H1 (cell line): ENCODE measurements at regions not wholly inside any gene's neighbourhood (a gene's known extent, or its start where the extent isn't known, plus 50 kb on each side); places are given as distances from the start of the nearest gene placed in this dataset.

Experiments
- CTCF ChIA-PET: fragments of 300-600 bp; sonication (Branson Sonifier 250); formaldehyde crosslinking; loops from one replicate; lab custom pipeline; 2021; ENCODE audit not compliant: partially characterized antibody; lab: Charles Lee
- POLR2A ChIA-PET: fragments of 300-600 bp; sonication (Branson Sonifier 250); formaldehyde crosslinking; loops from one replicate; lab custom pipeline; 2021; ENCODE audit warnings: inconsistent platforms; ENCODE audit not compliant: partially characterized antibody; lab: Charles Lee
- DNase-seq, 2 experiments: peaks; one replicate each; pipeline versions ENCODE4 v3.0.0 to v3.0.0-alpha.2; 2010 to 2022; ENCODE audit warnings: low spot score in 2 of 2, low read depth in 1 of 2, mixed read lengths in 1 of 2
- FAIRE-seq: peaks from 2 replicates; lab custom pipeline; 2011; peaks lifted over from hg19 to GRCh38; lab: Jason Lieb, UNC
- H2AFZ ChIP-seq: 2 replicates; pipeline ENCODE4 v1.8.1; 2012; ENCODE audit warnings: low read length, inconsistent platforms
- H2AK5ac ChIP-seq: 2 replicates; pipeline ENCODE4 v1.6.1; 2013; ENCODE audit warnings: low read depth, low read length
- H2BK120ac ChIP-seq: replicated peaks from 2 replicates; pipeline ENCODE3; 2013; ENCODE audit warnings: low read depth, low read length, inconsistent platforms
- H2BK12ac ChIP-seq: 2 replicates; pipeline ENCODE4 v1.6.1; 2013; ENCODE audit warnings: low read depth, low read length
- H2BK15ac ChIP-seq: 2 replicates; pipeline ENCODE4 v1.6.1; 2013; ENCODE audit warnings: low read length
- H2BK20ac ChIP-seq: 2 replicates; pipeline ENCODE4 v1.6.1; 2013; ENCODE audit warnings: low read length
- H2BK5ac ChIP-seq: 2 replicates; pipeline ENCODE4 v1.6.1; 2013; ENCODE audit warnings: low read depth, low read length
- H3K14ac ChIP-seq: 2 replicates; pipeline ENCODE4 v1.6.1; 2013; ENCODE audit warnings: inconsistent platforms; ENCODE audit not compliant: insufficient read length
- H3K18ac ChIP-seq: 2 replicates; pipeline ENCODE4 v1.6.1; 2013; ENCODE audit warnings: low read length; ENCODE audit errors: extremely low read depth
- H3K23ac ChIP-seq: 2 replicates; pipeline ENCODE4 v1.6.1; 2013; ENCODE audit warnings: inconsistent platforms; ENCODE audit not compliant: insufficient read length
- H3K23me2 ChIP-seq: 2 replicates; pipeline ENCODE4 v1.6.1; 2013; ENCODE audit warnings: low read depth, low read length
- H3K27ac ChIP-seq: 2 replicates; pipeline ENCODE4 v1.6.1; 2011; ENCODE audit warnings: low read depth, low read length, inconsistent platforms
- H3K27me3 ChIP-seq, 4 experiments: replicated peaks in 1 of 4; 1 replicate in 1 of 4; 2 replicates in 3 of 4; pipeline versions ENCODE4 v1.6.1 to v1.8.1; 2011 to 2013; ENCODE audit warnings: low read length in 3 of 4, mild to moderate bottlenecking in 3 of 4, inconsistent platforms in 2 of 4, mixed read lengths in 2 of 4, moderate library complexity in 1 of 4; ENCODE audit not compliant: control insufficient read depth in 3 of 4, insufficient read depth in 3 of 4; ENCODE audit errors: extremely low read depth in 1 of 4
- H3K36me3 ChIP-seq, 4 experiments: 2 replicates each; pipeline versions ENCODE4 v1.6.1 to v1.8.1; 2011 to 2013; ENCODE audit warnings: mild to moderate bottlenecking in 4 of 4, low read length in 3 of 4, moderate library complexity in 2 of 4, control low read depth in 1 of 4, inconsistent platforms in 1 of 4; ENCODE audit not compliant: insufficient read depth in 4 of 4, control insufficient read depth in 2 of 4
- H3K4ac ChIP-seq: replicated peaks from 2 replicates; pipeline ENCODE3; 2013; ENCODE audit warnings: low read length, low read depth, mixed read lengths, inconsistent platforms; ENCODE audit not compliant: insufficient read length
- H3K4me1 ChIP-seq, 4 experiments: replicated peaks in 1 of 4; 1 replicate in 1 of 4; 2 replicates in 3 of 4; pipeline versions ENCODE4 v1.6.1 to v1.8.1; 2011 to 2013; ENCODE audit warnings: low read length in 3 of 4, inconsistent platforms in 2 of 4, mixed read lengths in 1 of 4; ENCODE audit not compliant: insufficient read depth in 4 of 4, control insufficient read depth in 3 of 4
- H3K4me2 ChIP-seq, 2 experiments: 2 replicates each; pipeline versions ENCODE4 v1.6.1 to v1.8.1; 2011 to 2013; ENCODE audit warnings: low read depth in 2 of 2, low read length in 2 of 2, control low read depth in 1 of 2, inconsistent platforms in 1 of 2, mild to moderate bottlenecking in 1 of 2; ENCODE audit not compliant: insufficient read depth in 1 of 2
- H3K4me3 ChIP-seq, 4 experiments: fragments of 200-600, 300-600 bp in 1 of 4; sonication (generic), shearing (Covaris generic), sonication (Bioruptor Twin) in 1 of 4; 2 replicates each; pipeline versions ENCODE4 v1.5.1 to v1.8.1; 2011 to 2016; ENCODE audit warnings: low read length in 4 of 4, low read depth in 3 of 4, control low read depth in 2 of 4, inconsistent platforms in 2 of 4, mild to moderate bottlenecking in 2 of 4, mixed read lengths in 1 of 4, moderate library complexity in 1 of 4; ENCODE audit not compliant: insufficient read depth in 2 of 4; ENCODE audit errors: extremely low read depth in 1 of 4
- H3K56ac ChIP-seq: replicated peaks from 2 replicates; pipeline ENCODE3; 2013; ENCODE audit warnings: low read depth, mild to moderate bottlenecking, mixed read lengths, low read length, inconsistent platforms; ENCODE audit not compliant: insufficient read length
- H3K79me1 ChIP-seq: 2 replicates; pipeline ENCODE4 v1.6.1; 2013; ENCODE audit warnings: low read depth, low read length, control low read depth
- H3K79me2 ChIP-seq, 2 experiments: 2 replicates each; pipeline versions ENCODE4 v1.6.1 to v1.8.1; 2012 to 2013; ENCODE audit warnings: low read length in 2 of 2, mild to moderate bottlenecking in 2 of 2, inconsistent platforms in 1 of 2; ENCODE audit not compliant: insufficient read depth in 2 of 2, control insufficient read depth in 1 of 2
- H3K9ac ChIP-seq, 4 experiments: replicated peaks in 1 of 4; 1 replicate in 1 of 4; 2 replicates in 3 of 4; pipeline versions ENCODE4 v1.6.1 to v1.8.1; 2011 to 2013; ENCODE audit warnings: low read depth in 3 of 4, low read length in 3 of 4, control low read depth in 2 of 4, mild to moderate bottlenecking in 2 of 4, moderate library complexity in 2 of 4, inconsistent platforms in 1 of 4; ENCODE audit errors: extremely low read depth in 1 of 4
- H3K9me3 ChIP-seq, 2 experiments: 2 replicates each; pipeline versions ENCODE4 v1.6.1 to v1.8.1; 2012 to 2013; ENCODE audit warnings: mild to moderate bottlenecking in 2 of 2, moderate library complexity in 2 of 2, control low read depth in 1 of 2, inconsistent platforms in 1 of 2, low read depth in 1 of 2, low read length in 1 of 2, mixed read lengths in 1 of 2; ENCODE audit not compliant: insufficient read depth in 2 of 2
- H4K20me1 ChIP-seq, 2 experiments: replicated peaks in 1 of 2; 2 replicates each; pipeline versions ENCODE3 to v1.8.1; 2011 to 2013; ENCODE audit warnings: inconsistent platforms in 2 of 2, low read length in 2 of 2, mild to moderate bottlenecking in 1 of 2; ENCODE audit not compliant: insufficient read depth in 2 of 2, control insufficient read depth in 1 of 2
- H4K5ac ChIP-seq: 2 replicates; pipeline ENCODE4 v1.6.1; 2013; ENCODE audit warnings: low read length, low read depth, mixed read lengths, inconsistent platforms; ENCODE audit not compliant: insufficient read length
- H4K8ac ChIP-seq: 2 replicates; pipeline ENCODE4 v1.8.0; 2013; ENCODE audit warnings: mild to moderate bottlenecking, moderate library complexity, low read length, inconsistent platforms; ENCODE audit not compliant: insufficient read depth; ENCODE audit errors: extremely low read depth
- H4K91ac ChIP-seq: replicated peaks from 2 replicates; pipeline ENCODE3; 2013; ENCODE audit warnings: low read length, mixed read lengths, inconsistent platforms; ENCODE audit not compliant: insufficient read length
- CEBPB ChIP-seq: IDR thresholded peaks from 2 replicates; pipeline ENCODE4 v1.6.1; 2012; ENCODE audit warnings: low read depth, low read length
- CHD1 ChIP-seq: IDR thresholded peaks from 2 replicates; pipeline ENCODE4 v1.6.1; 2012; ENCODE audit warnings: low read depth, low read length, improper control_type of control experiment
- E2F6 ChIP-seq: IDR thresholded peaks from 2 replicates; pipeline ENCODE4 v1.6.1; 2012; ENCODE audit warnings: inconsistent platforms
- EGR1 ChIP-seq: IDR thresholded peaks from 2 replicates; pipeline ENCODE4 v1.6.1; 2011; ENCODE audit warnings: low read depth, low read length, borderline replicate concordance
- GABPA ChIP-seq: IDR thresholded peaks from 2 replicates; pipeline ENCODE4 v1.6.1; 2011; ENCODE audit warnings: mild to moderate bottlenecking, low read length, moderate library complexity, borderline replicate concordance; ENCODE audit not compliant: insufficient read depth
- KDM4A ChIP-seq: IDR thresholded peaks from one replicate; pipeline ENCODE4 v1.7.1; 2012; ENCODE audit warnings: low read depth, mild to moderate bottlenecking, moderate library complexity, low read length, inconsistent platforms; ENCODE audit not compliant: severe bottlenecking
- POLR2A ChIP-seq, 2 experiments: IDR thresholded peaks; 1 replicate in 1 of 2; 2 replicates in 1 of 2; pipeline ENCODE4 v1.6.1; 2011; ENCODE audit warnings: low read depth in 2 of 2, low read length in 2 of 2, mild to moderate bottlenecking in 2 of 2; ENCODE audit errors: control extremely low read depth in 1 of 2
- POU5F1 ChIP-seq: IDR thresholded peaks from 2 replicates; pipeline ENCODE4 v1.6.1; 2011; ENCODE audit warnings: low read depth, mild to moderate bottlenecking, low read length, moderate library complexity
- RFX5 ChIP-seq: IDR thresholded peaks from 2 replicates; pipeline ENCODE4 v1.6.1; 2011; ENCODE audit warnings: low read depth, low read length, improper control_type of control experiment, borderline replicate concordance
- SRF ChIP-seq: IDR thresholded peaks from 2 replicates; pipeline ENCODE4 v1.6.1; 2011; ENCODE audit warnings: mild to moderate bottlenecking, low read depth, low read length, moderate library complexity
- TBP ChIP-seq: IDR thresholded peaks from 2 replicates; pipeline ENCODE4 v1.6.1; 2011; ENCODE audit warnings: low read depth, low read length, improper control_type of control experiment
- TCF12 ChIP-seq: IDR thresholded peaks from 2 replicates; pipeline ENCODE4 v1.6.1; 2011; ENCODE audit warnings: low read depth, mild to moderate bottlenecking, low read length
- WGBS, 2 experiments: shearing (Covaris generic) in 1 of 2; methylation state at CpG; one replicate each; pipeline versions ENCODE4 v1.1.6 to v1.1.7; 2013 to 2015; ENCODE audit warnings: low lambda C conversion rate in 2 of 2, mixed read lengths in 2 of 2, inconsistent platforms in 1 of 2, low coverage in 1 of 2, missing lambda C conversion rate in 1 of 2; ENCODE audit not compliant: insufficient replicate concordance in 2 of 2, insufficient coverage in 1 of 2, insufficient read length in 1 of 2; ENCODE audit errors: extremely low coverage in 1 of 2, missing lambda C conversion rate in 1 of 2; 5-methylcytosine and 5-hydroxymethylcytosine counted together

DNA sequence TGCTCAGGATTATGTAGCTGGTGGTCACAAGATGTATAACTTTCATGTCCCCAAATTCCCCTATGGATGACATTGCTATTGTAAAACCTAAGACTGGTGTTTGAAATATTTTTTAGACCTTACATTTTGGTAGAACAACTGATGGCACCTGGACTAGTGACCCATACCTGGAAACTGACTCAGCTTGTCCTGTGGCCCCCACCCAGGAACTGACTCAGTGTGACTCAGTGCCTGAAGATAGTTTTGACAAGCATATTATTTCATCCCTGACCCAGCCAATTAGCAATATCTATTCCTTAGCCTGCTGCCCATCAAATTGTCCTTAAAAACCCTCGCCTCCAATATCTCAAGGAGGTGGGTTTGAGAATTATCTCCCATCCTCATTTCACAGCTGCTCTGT lies 90.9 kb upstream of the GRIK2 start:
- H3K79me1 ChIP-seq: no peaks in the 10 kb centered on the region
- no peak overlapping the region for H4K91ac ChIP-seq
- no peak overlapping the region for H3K9ac ChIP-seq
- H3K18ac ChIP-seq: no peak overlapping the region
- H3K36me3 ChIP-seq: no peaks in the 10 kb centered on the region
- no peaks in the 10 kb centered on the region for H3K27me3 ChIP-seq
- no peaks in the 10 kb centered on the region for H3K4me1 ChIP-seq
- no peak overlapping the region for H2BK15ac ChIP-seq
- no peak overlapping the region for H3K4me3 ChIP-seq
- no peak overlapping the region for H2BK5ac ChIP-seq
- no peaks in the 10 kb centered on the region for H3K79me2 ChIP-seq
- H4K8ac ChIP-seq: no peak overlapping the region
- ChIA-PET CTCF (no interaction called here), POLR2A (no interaction called here)
- H2AK5ac ChIP-seq: no peak overlapping the region
- H4K20me1 ChIP-seq: no peaks in the 10 kb centered on the region
- H2BK120ac ChIP-seq: no peak overlapping the region
- no peak overlapping the region for H2BK20ac ChIP-seq
- no peak overlapping the region for H3K27ac ChIP-seq
- WGBS, 2 experiments: 95% methylated on average over 1 of the region's 1 CpG; no CpG with 5 or more reads in 1 of the 2 experiments
- no peaks in the 10 kb centered on the region for H3K23me2 ChIP-seq
- H3K9me3 ChIP-seq: no peaks in the 10 kb centered on the region
- no peak overlapping the region for H3K23ac ChIP-seq
- no peak overlapping the region for H3K4me2 ChIP-seq
- no peak for FAIRE-seq
- no peak overlapping the region for H2BK12ac ChIP-seq
- no peak overlapping the region for H3K14ac ChIP-seq
- no peak overlapping the region for H3K4ac ChIP-seq
- H4K5ac ChIP-seq: no peak overlapping the region
- TF ChIP-seq CEBPB: no peak
- TF ChIP-seq E2F6: no peak
- TF ChIP-seq EGR1: no peak
- TF ChIP-seq POU5F1: no peak
- TF ChIP-seq RFX5: no peak
- no peak for TF ChIP-seq KDM4A
- TF ChIP-seq POLR2A (IDR thresholded peaks at IDR 0.05; ENCODE audit: control extremely low read depth in 1 of 2, low read depth in 2 of 2, low read length in 2 of 2): no peak
- TF ChIP-seq SRF: no peak
- TF ChIP-seq GABPA: no peak
- TF ChIP-seq TBP: no peak
- no peak for TF ChIP-seq CHD1
- no peak for TF ChIP-seq TCF12
- TF ChIP-seq, all 59 proteins: peak for 0
- Histone ChIP-seq H3K56ac (no peak overlapping the region), H2AFZ (no peak overlapping the region)
- no peak for DNase-seq
